SK-N-MC (cell line): ENCODE measurements at regions not wholly inside any gene's neighbourhood (a gene's known extent, or its start where the extent isn't known, plus 50 kb on each side); places are given as distances from the start of the nearest gene placed in this dataset.

Experiments used
- EZH2 ChIP-seq: fragments of 200-600 bp; sonication (generic); IDR thresholded peaks from one replicate; pipeline ENCODE4 v1.6.1; 2017; ENCODE audit warnings: antibody characterized with exemption
- POLR2AphosphoS5 ChIP-seq: IDR thresholded peaks from 2 replicates; pipeline ENCODE4 v1.6.1; 2012; ENCODE audit warnings: mild to moderate bottlenecking, low read depth, low read length, borderline replicate concordance

GRCh38 chr6:170224694-170225660 is 65.9 kb downstream of the DLL1 start:
- TF ChIP-seq EZH2 (no peak), POLR2AphosphoS5 (no peak)
